Bone marrow (tissue), 2 donors: ENCODE measurements at regions not wholly inside any gene's neighbourhood (a gene's known extent, or its start where the extent isn't known, plus 50 kb on each side); places are given as distances from the start of the nearest gene placed in this dataset.
"Not testable (repeated sequence)": the region's sequence is repeated elsewhere in the genome, so short reads cannot be mapped to it uniquely, and the experiment has no call there.

Experiments
- DNase-seq, 2 donors: peaks; one replicate each; lab custom pipeline; 2025; lab: John Stamatoyannopoulos, UW

DNA sequence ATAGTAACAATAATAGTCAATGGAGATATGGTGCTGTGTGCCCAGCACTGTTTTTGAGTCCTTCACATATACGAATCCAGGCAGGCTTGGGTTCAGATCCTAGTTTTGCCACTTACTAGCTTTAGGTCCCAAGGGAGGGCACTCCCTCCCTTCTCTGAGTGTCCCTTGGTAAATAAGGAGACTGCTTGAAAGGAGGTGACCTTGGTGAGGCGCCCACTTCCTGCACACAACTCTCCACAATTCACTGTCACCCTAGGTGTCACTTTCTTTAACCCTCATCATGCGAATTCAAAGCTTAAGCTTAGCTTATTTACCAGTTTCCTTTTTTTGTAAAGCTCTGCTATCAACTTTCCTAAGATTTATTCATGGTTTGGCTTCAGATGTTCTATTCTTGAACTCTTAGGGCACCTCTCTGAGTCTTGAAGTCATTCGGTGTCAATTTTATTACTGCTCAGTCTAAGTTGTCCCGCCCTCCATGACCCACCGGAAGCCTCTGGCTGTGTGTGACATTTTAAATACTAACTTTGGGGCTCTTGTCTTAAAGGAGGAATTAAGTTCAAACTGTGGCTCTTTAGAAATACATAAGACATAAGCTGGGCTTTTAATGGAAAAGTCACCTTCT lies 170.7 kb upstream of the ZNF618 start:
- no peak for DNase-seq

DNA sequence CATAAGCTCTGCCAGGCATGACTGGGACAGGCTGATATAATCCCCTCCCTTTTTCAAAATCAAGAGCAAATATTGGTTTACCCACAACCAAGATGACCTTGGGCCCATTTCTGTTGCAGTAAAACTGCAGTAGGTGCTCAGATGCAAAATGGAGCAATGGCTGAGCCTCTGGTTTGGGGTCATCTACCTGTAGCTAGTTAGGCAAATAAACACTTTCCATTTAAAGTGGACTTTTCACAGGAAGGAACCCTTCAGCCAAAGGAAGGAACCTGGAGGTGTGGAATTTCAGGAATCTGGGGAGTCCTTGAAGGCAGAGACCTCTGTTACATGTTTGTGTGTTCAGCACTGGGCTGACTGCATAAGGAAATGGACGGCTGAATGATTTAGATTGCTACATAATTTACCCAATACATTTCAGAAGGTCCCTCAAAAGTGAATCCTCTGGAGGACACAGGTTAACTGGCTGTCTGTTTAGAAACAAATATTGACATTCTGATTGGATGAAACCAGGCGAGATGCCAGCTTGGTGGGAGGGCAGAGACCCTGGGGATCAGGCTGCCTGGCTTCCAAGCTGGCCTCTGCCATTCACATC lies 170.1 kb upstream of the ZNF618 start:
- no peak for DNase-seq

DNA sequence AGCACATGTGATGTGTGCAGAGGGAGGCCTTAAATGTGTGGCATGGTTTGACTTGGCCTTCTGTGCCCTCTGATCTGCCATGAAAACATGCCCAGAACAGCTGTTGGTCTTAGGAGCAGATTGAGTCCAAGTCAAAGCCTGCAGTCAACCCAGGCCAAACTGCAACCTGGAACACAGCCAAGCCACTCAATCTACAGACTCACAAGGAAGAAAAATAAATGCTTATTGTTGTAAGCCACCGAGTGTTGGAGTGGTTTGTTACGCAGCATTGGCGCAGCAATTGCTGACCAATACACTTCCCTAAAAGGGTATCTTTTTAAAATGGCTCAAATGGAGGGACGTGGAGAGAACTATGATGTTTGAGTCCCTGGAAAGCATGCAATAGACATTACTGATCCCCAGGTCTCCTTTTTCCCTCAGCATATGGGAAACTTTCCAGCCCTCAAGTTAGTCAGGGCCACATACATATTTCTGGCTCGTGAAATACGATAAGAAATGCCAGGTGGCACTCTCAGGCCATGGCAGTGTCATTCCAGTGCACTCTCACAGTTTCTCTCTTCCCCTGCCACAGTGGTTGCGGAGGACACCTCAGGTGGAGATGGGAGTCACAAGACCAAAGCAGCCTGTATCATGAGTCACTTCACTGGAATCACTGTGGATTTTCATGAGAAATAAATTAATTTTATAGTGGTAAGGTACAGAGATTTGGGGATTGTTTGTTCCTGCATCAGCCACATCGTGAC lies 168.0 kb upstream of the ZNF618 start:
- no peak for DNase-seq

DNA sequence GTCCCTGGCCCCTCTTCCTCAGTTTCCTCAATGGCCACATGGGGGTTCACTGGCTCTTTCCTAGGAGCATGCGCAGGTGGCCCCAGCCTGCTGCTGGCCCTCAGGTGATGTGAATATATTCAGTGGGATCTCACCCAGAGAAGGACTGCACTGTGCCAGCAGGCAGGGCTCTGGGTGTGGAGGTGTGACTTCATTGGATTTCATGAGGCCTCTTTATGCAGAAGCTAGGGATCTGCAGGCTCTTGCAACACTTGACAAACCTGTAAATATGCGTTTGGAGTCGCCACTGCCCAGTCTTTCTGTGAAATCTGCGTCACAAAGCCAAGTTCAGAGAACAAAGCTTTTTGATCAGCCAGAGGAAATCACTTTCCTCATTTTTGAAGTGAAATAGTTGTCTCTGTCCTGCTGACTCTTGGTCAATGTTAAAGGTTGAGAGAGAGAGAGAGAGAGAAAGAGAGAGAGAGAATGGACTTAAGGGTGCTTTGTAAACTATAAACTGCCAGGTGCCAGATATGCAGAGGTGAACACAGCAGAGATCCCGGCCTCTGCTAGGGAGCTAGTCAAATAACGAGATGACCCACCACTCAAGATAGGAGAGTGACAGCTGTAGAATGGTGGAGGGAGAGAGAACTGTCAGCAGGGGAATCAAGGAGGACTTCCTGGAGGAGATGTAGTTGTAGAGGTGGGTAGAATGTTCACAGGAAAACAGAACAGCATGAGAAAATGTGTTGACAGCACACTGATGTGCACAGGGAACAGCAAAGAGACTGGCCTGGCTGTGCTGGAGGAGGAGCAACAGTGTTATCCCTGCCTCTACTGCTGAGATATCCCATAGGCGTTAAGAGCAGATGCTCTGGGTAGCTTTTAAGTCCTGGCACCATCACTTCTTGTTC lies 167.0 kb upstream of the ZNF618 start:
- DNase-seq, result no peak

DNA sequence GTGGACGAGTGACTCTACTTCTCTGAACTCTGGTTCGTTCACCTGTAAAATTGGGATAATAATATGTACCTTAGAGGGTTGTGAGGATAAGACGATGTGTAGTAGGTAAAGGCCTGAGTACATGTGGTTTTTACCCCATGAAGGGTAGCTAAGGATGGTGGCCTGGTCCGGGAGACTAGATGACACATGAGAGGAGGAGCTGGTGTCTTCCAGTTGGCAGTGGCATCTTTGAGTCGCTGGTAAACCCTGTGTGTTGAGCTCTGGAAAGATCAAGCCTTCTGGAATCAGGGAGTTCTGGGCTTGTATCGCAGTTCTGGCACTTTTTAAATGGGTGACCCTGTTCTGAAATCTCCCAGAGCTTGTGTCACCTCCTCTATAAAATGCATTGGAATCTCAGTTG lies 166.4 kb upstream of the ZNF618 start:
- DNase-seq, result no peak

DNA sequence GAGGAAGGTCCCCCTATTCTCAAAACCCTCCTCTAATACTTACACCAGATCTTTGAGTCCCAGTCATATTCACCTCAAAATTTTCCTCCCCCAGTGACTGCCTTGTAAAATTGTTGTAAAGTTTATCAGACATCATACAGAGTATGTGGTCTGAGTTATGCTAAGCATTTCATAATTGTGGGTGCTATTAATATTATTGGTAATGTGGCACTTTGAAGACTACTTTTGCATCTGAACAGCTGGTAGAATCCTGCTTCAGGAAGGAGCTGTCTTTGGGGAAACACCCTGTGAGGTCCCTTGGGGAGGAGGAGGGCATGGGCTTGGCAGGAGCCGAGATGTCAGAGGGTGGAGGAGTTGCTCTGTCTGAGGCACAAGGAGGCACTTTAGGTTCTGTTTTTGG lies 164.9 kb upstream of the ZNF618 start:
- no peak for DNase-seq

DNA sequence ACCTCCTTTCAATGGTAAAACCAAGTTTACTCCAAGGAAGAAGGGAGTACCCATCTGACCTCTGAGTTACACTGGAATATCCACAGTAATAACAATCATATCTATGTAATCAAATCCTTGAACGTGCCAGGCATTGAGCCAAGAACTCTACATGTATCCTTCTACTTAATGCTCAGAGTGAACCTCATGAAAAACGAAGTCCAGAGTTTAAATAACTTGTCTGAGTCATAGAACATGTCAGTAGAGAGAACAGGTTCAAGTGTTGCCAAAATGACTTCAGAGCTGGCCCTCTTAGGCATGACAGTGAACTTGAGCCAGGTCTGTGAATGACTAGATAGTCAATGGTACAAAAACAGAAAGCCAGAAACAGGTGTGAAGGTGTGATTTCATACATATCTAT lies 164.1 kb upstream of the ZNF618 start:
- DNase-seq, result no peak

DNA sequence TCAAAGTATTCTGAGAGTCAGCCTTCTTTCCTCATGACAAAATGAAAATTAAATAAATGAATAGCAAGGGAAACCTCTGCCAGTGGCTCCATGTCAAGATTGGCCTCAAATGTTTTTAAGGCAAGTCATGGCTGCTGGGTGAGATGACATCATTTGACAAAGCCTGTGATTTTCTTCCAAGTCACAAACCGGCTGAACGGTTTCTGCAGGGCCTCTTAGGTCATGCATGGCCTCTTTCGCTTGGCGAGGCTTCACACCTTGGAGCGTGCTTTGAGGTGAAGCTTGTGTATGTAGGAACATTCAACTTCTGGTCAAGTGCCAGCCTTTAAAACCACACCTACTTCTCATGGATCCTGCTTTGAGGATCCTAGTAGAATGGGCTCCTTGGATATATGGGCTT lies 161.0 kb upstream of the ZNF618 start:
- no peak for DNase-seq

DNA sequence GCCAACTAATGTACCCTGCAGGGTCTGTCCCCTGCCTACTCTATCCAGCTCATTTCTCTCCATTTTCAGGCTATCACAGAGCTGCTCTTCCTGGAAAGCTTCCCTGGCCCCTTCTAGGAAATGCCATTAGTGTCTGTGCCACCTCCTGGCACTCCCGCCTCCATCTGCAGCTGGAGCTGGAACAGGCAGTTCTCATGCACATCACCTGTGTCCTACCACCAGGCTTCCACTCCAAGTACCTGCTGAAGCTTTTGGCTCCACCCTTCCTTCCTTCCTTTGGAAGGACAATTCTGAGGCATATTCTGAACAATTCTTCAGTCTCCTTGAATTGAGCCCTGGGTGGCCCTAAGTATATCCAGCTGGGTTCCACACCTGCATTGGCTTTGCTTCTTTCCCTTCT lies 156.2 kb upstream of the ZNF618 start:
- DNase-seq, result no peak

DNA sequence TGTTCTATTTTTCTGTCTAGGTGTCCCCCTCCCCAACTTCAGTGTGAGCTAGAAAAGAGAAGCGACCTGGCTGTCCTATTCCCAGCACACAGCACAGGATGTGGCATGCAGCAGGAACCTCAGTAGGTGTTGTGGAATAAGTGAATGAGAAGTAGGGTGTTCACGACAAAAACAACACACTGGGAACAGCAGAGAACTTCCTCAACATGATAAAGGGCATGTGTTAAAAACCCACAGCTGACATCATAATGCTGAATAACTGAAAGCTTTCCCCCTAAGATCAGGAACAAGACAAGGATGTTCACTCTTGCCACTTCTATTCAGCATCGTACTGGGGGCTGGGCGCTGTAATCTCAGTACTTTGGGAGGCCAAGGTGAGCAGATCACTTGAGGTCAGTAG lies 155.6 kb upstream of the ZNF618 start:
- DNase-seq, result no peak

DNA sequence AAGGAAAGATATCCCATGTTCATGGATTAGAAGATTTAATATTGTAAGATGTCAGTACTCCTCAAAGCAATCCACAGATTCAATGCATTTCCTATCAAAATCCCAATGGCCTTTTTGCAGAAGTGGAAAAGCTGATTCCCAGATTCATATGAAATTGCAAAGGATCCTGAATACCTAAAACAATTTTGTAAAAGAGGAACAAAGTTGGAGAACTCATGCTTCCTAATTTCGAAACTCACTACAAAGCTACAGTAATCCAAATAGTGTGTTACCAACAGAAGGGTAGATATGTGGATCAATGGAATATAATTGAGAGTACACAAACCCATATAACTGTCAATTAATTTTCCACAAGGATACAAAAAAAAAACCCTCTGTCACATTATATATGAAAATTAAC lies 154.3 kb upstream of the ZNF618 start:
- DNase-seq, result no peak

DNA sequence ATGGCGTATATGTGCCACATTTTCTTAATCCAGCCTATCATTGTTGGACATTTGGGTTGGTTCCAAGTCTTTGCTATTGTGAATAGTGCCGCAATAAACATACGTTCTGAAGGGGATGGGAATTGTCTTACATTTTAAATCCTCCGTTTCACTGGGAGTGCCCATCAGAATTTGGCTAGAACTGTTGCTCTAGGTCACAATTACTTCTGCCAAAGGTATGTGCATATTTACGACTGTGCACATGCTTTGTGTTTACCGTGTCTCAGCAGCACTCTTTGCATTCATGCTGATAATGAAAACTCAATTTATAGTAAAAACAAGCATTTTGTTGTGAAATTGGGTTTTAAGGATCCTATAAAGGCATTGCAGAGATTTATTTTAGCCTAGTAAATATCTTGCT lies 151.9 kb upstream of the ZNF618 start:
- no peak for DNase-seq

DNA sequence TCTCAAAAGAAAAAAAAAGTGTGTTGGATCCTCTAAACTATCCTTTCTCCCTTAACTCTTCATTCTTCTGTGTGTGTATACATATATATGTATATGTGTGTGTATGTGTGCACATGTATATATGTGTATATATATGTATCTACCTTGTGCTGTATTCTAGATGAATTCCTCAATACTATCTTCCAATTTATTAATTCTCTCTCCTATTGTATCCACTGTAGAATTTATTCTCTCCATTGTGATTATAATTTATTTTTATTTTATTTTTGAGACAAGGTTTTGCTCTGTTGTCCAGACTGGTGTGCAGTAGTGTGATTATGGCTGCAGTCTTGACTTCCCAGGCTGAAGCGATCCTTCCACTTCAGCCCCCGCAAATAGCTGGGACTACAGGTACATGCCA lies 147.1 kb upstream of the ZNF618 start:
- no peak for DNase-seq

DNA sequence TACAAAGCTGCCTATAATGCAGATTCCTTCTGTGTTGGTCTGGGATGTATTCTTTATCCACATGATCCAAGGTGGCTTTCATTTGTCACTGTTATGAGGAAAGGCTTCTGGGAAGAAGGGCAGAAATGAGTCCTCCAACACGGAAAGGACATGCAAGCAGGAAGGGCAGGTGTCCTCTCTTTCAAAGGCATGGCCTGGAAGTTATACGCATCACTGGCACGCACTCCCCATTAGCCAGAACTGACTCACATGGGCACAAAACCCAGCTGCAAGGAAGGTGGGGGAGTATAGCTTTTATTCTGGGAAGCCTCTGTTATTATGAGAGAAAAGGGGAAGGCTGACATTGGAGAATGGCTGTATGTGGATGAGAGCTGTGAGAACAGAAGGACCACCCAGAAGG lies 141.3 kb upstream of the ZNF618 start:
- DNase-seq, result no peak

DNA sequence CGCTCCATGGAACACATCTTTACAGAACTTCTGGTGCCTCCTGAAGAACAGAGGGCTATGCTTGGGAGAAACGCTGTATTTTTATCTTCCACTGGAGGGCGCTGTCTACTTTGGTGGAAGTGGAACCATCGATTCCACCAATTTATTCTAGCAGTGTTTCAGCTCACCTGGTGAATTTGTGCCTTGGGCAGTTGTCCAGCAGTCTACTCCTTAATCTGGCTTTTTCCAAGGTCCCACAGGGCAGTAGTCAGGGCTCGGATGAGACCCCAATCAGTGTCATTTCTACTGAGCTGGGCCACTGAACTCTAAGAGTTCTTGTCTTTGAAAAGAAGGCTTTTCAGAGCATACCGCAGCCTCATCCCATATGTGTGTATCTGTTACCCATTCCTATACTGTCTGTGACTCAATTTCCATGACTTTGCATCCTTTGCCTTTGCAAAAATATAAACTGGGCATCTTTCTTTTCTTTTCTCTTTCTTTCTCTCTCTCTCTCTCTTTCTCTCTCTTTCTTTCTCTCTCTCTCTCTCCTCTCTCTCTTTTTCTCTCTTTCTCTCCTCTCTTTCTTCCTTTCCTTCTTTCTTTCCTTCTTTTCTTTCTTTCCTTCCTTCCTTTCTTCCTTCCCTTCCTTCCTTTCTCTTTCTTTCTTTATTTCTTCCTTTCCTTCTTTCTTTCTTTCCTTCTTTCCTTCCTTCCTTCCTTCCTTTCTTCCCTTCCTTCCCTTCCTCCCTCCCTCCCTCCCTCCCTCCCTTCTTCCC lies 138.4 kb upstream of the ZNF618 start:
- peak in 1 of 2 donors; percentile 59 for DNase-seq

DNA sequence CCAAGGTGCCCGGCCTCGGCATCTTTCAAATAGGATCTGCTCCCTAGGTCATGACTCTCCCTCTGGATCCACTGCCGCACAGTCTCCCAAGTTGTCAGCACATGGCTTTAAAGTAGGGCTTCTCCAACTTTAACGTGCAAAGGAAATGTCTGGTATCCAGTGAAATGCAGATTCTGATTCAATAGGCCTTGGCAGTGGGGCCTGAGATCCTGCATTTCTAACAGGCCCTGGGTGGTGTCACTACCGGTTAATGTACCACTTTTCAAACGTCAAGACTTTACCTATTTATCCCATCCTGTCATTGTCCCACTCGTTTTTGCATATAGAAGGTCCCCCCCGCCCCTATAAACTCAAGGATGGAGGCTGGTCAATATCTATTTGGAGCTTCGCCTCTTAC lies 137.6 kb upstream of the ZNF618 start:
- DNase-seq, result no peak

DNA sequence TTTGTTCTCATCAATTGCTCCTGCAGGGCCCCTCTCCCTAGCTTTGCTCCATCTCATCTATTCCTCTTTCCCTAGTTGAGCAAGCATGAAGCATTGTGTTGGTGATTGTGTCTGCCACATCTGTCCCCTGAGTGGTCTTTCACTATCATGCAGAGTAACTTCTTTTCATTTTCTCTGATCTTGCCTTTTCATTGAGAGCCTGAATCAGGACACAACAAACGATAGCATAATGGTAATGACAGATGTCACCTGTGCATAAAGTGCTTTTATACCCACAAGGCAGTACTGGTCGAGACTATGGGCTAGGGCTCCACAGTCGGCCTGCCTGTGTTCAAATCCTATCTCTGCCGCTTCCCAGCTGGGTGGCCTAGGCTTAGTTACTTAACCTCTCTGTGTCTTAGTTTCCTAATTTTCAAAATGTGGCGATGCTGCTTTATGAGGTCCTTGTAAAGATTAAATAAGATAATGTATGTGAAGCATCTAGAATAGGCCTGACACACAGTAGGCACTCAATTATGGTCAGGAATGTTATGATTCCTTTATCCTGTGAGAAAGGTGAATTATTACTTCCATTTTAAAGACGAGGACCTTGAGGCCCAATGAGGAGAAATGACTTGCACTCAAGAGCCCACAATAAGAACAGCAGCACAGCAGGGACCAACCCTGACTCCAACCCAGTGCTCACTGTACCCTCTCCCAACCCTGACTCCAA lies 137.1 kb upstream of the ZNF618 start:
- DNase-seq, result no peak

DNA sequence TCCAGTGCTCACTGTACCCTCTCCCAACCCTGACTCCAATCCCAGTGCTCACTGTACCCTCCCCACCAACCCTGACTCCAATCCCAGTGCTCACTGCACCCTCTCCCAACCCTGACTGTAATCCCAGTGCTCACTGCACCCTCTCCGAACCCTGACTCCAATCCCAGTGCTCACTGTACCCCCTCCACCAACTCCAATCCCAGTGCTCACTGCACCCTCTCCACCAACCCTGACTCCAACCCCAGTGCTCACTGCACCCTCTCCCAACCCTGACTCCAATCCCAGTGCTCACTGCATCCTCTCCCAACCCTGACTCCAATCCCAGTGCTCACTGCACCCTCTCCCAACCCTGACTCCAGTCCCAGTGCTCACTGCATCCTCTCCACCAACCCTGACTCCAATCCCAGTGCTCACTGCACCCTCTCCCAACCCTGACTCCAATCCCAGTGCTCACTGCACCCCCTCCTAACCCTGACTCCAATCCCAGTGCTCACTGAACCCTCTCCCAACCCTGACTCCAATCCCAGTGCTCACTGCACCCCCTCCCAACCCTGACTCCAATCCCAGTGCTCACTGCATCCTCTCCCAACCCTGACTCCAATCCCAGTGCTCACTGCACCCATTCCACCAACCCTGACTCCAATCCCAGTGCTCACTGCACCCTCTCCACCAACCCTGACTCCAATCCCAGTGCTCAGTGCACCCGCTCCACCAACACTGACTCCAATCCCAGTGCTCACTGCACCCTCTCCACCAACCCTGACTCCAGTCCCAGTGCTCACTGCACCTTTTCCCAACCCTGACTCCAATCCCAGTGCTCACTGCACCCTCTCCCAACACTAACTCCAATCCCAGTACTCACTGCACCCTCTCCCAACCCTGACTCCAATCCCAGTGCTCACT lies 136.3 kb upstream of the ZNF618 start:
- DNase-seq, result not testable (repeated sequence)

DNA sequence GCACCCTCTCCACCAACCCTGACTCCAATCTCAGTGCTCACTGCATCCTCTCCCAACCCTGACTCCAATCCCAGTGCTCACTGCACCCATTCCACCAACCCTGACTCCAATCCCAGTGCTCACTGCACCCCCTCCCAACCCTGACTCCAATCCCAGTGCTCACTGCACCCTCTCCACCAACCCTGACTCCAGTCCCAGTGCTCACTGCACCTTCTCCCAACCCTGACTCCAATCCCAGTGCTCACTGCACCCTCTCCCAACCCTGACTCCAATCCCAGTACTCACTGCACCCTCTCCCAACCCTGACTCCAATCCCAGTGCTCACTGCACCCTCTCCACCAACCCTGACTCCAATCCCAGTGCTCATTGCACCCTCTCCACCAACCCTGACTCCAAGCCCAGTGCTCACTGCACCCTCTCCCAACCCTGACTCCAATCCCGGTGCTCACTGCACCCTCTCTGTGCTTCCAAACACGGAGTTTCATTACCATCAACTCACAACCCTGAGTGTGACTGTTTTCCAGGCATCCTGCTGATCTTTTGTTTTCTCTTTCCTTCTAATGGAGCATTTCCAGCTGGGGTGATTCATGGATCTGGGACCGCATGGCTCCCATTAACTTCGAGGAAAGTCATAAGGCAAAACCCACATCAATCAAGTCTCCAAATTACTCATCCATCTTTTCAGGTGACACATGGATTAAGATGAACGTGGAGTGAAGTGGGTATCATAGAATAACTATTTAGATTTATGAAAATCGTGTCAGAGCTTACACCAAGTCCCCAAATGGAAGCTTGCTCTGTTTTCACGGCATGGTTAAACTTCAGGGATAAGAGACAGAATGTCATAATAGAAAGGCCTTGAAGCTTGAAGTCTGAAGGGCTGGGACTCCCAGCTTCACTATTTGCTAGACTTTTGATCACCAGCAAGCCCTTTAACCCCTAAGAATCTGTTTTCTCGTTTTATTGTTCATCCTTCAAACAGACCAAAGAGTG lies 135.3 kb upstream of the ZNF618 start:
- not testable (repeated sequence) for DNase-seq
